ENCODE measurements at regions not wholly inside any gene's neighbourhood (a gene's known extent, or its start where the extent isn't known, plus 50 kb on each side); places are given as distances from the start of the nearest gene placed in this dataset.

DNA sequence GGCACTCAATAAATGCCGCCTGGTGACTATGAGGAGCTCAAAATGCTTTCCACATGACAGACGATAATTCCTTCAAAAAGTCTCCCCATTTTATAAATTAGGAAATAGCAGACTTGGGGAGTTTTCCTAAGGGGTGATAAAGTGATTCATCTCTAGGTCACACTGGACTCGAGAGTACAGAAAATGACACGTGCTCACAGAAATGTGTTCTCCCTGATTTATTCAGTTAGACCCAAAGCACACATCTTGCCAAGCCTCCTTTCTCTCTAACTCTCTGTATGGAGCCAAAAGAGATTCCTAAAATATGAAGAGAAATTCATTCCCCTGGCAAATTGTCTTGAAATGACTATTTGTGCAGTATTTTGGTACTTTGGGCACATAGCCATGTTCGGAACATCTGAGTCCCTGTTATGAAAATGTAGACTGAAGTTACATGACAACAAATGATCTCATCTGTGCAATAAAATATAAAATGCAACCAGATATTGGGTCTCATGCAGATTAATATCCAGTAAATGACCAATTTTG, 381.1 kb downstream of the TFAP2B start:
- TF ChIP-seq SCRT2 (tag by site-specific recombination; IDR thresholded peaks at IDR 0.05) (no peak), ZNF302 (tag by site-specific recombination; IDR thresholded peaks at IDR 0.05; ENCODE audit: low read depth) (no peak), ZNF747 (tag by site-specific recombination; IDR thresholded peaks at IDR 0.05) (no peak), SP3 (tag by site-specific recombination; IDR thresholded peaks at IDR 0.05) (no peak), GLI4 (tag by site-specific recombination; IDR thresholded peaks at IDR 0.05) (no peak), ZNF274 (IDR thresholded peaks at IDR 0.05; ENCODE audit: low read length) (no peak), ZNF274 (tag by site-specific recombination; IDR thresholded peaks at IDR 0.05; ENCODE audit: borderline replicate concordance) (no peak), ZNF561 (tag by site-specific recombination; IDR thresholded peaks at IDR 0.05; ENCODE audit: borderline replicate concordance) (no peak), KLF9 (tag by site-specific recombination; IDR thresholded peaks at IDR 0.05; ENCODE audit: low read depth) (no peak)
- TF ChIP-seq, protein P1, sequence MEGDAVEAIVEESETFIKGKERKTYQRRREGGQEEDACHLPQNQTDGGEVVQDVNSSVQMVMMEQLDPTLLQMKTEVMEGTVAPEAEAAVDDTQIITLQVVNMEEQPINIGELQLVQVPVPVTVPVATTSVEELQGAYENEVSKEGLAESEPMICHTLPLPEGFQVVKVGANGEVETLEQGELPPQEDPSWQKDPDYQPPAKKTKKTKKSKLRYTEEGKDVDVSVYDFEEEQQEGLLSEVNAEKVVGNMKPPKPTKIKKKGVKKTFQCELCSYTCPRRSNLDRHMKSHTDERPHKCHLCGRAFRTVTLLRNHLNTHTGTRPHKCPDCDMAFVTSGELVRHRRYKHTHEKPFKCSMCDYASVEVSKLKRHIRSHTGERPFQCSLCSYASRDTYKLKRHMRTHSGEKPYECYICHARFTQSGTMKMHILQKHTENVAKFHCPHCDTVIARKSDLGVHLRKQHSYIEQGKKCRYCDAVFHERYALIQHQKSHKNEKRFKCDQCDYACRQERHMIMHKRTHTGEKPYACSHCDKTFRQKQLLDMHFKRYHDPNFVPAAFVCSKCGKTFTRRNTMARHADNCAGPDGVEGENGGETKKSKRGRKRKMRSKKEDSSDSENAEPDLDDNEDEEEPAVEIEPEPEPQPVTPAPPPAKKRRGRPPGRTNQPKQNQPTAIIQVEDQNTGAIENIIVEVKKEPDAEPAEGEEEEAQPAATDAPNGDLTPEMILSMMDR (tag by site-specific recombination; IDR thresholded peaks at IDR 0.05) = no peak
- TF ChIP-seq, protein P2, sequence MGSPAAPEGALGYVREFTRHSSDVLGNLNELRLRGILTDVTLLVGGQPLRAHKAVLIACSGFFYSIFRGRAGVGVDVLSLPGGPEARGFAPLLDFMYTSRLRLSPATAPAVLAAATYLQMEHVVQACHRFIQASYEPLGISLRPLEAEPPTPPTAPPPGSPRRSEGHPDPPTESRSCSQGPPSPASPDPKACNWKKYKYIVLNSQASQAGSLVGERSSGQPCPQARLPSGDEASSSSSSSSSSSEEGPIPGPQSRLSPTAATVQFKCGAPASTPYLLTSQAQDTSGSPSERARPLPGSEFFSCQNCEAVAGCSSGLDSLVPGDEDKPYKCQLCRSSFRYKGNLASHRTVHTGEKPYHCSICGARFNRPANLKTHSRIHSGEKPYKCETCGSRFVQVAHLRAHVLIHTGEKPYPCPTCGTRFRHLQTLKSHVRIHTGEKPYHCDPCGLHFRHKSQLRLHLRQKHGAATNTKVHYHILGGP (tag by site-specific recombination; IDR thresholded peaks at IDR 0.05) = no peak

All from HEK293 (cell line).